Pons (tissue), 1 donor: ENCODE measurements at regions not wholly inside any gene's neighbourhood (a gene's known extent, or its start where the extent isn't known, plus 50 kb on each side); places are given as distances from the start of the nearest gene placed in this dataset.
"Not testable (repeated sequence)": the region's sequence is repeated elsewhere in the genome, so short reads cannot be mapped to it uniquely, and the experiment has no call there.

Experiments used
- DNase-seq: peaks from one replicate; pipeline ENCODE4 v3.0.0-alpha.2; 2016; ENCODE audit warnings: low spot score

GRCh38 chr1:149361310-149361709 is 113.5 kb upstream of the NBPF19 start:
- DNase-seq: not testable (repeated sequence)

DNA sequence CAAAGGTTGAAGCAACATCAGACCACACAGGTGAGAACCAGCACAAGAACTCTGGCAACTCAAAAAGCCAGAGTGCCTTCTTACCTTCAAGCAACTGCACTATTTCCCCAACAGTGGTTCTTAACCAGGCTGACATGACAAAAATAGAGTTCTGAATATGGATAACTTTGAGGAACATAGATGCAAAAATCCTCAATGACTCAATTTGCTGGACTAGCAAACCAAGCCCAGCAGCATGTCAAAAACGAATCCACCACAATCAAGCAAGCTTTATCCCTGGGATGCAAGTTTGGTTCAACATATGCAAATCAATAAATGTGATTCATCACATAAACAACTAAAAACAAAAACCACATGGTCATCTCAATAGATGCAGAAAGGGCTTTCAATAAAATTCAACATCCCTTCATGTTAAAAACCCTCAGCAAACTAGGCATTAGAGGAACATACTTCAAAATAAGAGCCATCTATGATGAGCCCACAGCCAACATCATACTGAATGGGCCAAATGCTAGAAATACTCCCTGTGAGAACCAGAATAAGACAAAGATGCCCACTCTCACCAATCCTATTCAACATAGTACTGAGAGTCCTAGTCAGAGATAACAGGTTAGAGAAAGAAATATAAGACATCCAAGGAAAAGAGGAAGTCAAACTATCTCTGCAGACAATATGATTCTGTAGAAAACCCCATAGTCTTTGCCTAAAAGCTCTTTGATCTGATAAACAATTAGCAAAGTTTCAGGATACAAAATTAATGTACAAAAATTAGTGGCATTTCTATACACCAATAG is 110.5 kb upstream of the NBPF19 start:
- DNase-seq: not testable (repeated sequence)

- DNase-seq: not testable (repeated sequence)
These were observed 108.4 kb upstream of the NBPF19 start for GRCh38 chr1:149366402-149366801.

- DNase-seq: not testable (repeated sequence)
These were observed 107.3 kb upstream of the NBPF19 start for GRCh38 chr1:149367472-149368044.

DNA sequence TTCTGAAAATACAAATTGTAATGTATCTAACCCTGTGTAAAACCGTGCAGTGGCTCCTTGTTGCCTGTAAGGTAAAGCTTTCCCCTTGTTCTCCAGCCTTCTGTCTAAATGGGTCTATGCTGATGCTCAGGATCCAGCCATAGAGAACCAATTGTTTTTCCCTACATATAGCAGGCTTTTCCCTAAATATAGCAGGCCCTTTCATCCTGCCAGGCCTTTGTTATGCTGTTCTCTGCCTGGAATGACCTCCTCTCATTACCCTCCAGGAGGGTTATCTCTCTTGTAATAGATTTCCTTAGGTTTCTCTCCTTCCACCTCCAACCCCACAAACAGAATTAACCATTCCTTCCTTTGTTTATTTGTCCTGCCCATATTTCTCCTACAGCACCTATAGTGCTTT is 106.5 kb upstream of the NBPF19 start:
- not testable (repeated sequence) for DNase-seq

DNA sequence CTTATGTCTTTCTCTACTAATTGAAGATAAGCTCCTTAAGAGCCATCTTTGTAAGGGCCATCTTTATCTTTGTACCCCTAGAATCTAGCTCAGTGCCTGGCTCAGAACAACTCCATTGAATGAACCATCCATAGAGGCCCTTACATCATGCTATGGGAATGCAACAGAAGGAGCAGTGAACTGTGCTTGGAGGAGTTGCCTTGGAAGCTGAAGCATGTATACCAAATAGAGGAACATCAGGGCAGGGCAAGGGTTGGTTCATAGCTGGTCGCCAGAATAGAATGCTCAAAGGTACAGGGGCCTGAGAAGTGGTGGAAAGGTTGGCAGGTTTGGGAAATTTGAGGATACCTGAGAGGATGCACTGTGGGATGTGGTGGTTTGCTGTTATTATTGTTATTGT is 105.8 kb upstream of the NBPF19 start:
- DNase-seq: not testable (repeated sequence)

GRCh38 chr1:149371955-149372354 is 102.9 kb upstream of the NBPF19 start:
- DNase-seq: not testable (repeated sequence)

- not testable (repeated sequence) for DNase-seq
These were observed 96.4 kb upstream of the NBPF19 start for GRCh38 chr1:149378462-149378861.

GRCh38 chr1:149390173-149390926 is 84.5 kb upstream of the NBPF19 start:
- peak; percentile 25 for DNase-seq

- not testable (repeated sequence) for DNase-seq
These were observed 83.9 kb upstream of the NBPF19 start for GRCh38 chr1:149390931-149391330.

DNA sequence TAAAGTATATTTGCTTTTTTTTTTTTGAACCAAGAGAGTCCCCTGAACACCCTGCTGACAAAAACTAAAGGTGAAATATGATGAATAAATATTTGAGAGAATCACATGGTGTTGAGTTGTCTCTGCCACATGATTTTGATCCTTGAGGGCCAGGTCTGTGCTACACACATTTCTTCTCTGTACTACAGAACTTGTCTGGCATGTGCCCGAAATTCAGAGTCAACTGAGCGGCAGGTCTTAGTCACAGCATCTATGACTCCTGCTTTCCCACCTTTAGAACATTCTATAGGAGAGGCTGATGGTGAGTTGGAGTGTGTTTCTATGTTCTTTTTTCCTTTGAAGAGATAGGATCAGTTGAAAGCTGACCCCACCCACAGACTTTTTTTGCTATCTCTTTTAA is 79.0 kb upstream of the NBPF19 start:
- not testable (repeated sequence) for DNase-seq

- DNase-seq: not testable (repeated sequence)
These were observed 76.3 kb upstream of the NBPF19 start for GRCh38 chr1:149398527-149398926.

DNA sequence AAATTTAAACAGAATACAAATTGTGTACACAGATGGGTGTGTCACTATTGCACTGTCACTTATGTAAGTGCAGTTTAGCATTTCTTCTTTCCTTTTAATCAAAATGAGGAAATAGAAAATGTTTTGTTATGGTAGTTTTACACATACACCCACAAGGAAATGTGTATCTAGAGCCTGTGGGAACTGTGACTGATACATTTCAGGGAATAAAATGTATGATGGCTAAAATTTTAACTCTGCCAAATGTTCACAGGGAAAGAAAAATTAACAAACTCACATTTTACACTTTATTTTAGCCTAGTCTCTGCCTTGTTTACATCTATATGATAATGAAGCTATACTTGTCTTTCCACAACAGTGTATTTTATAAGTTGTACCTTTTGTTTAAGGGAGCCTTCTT is 66.4 kb upstream of the NBPF19 start:
- DNase-seq: not testable (repeated sequence)

DNA sequence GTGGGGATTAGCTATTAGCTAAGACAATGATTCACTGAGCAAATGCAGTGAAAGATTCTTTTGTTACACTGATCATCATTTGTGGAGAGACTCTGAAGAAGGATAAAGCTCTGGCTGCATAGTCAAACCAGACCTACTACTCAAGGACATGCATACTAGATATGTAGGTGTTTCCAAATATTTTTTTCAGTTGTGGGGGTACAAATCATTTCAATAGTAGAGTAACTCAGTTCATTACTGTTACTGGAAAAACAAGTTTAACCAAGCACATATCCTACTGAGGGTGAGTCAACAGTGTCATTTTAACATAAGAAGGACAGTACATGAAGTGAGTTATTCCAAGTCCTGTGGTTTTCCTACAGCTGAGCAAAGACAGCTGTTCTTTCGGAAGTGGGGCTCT is 59.5 kb upstream of the NBPF19 start:
- not testable (repeated sequence) for DNase-seq

DNA sequence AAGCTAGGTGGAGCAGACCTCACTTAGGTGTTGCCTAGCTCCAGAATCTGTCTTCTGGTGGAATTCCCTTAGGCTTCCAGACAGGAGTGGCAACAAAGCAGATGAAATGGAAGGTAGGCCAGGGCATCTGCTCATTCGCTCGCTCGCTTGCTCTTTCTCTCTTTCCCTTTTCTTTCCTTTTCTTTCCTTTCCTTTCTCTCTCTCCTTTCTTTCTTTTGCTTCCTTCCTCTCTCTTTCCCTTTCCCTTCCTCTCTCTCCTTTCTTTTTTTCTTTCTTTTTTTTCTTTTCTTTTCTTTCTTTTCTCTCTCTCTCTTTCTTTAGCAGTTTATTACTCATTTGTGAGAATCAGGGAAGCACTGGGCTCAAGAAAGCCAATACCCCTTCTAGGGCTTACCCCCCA is 56.1 kb upstream of the NBPF19 start:
- not testable (repeated sequence) for DNase-seq

GRCh38 chr1:149423122-149423521 is 51.7 kb upstream of the NBPF19 start:
- DNase-seq: not testable (repeated sequence)
